ENCODE measurements at regions not wholly inside any gene's neighbourhood (a gene's known extent, or its start where the extent isn't known, plus 50 kb on each side); places are given as distances from the start of the nearest gene placed in this dataset.

DNA sequence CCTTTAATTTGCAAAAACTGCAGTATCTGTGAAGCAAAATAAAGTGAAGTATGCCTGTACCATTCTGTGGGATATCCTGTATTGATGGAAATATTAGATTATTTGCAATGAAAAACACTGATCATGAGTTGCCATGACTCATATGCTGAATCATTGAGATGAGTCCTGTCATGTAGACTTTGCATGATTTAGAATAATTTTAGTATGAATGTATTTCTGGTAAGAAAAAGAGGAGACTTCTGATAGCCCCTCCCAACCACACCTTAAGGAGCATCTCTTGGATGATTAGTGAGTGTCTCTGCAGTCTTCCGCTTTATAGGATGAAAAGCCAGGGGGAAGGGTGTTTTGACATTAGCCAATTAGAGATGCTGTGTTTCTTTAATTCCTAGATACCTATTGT is 55.2 kb upstream of the PTGS2 start:
- DNase-seq, result no peak

- no peak for DNase-seq
Measured at GRCh38 chr1:186730951-186731729, 50.9 kb upstream of the PTGS2 start.
